ENCODE measurements at regions not wholly inside any gene's neighbourhood (a gene's known extent, or its start where the extent isn't known, plus 50 kb on each side); places are given as distances from the start of the nearest gene placed in this dataset.

DNA sequence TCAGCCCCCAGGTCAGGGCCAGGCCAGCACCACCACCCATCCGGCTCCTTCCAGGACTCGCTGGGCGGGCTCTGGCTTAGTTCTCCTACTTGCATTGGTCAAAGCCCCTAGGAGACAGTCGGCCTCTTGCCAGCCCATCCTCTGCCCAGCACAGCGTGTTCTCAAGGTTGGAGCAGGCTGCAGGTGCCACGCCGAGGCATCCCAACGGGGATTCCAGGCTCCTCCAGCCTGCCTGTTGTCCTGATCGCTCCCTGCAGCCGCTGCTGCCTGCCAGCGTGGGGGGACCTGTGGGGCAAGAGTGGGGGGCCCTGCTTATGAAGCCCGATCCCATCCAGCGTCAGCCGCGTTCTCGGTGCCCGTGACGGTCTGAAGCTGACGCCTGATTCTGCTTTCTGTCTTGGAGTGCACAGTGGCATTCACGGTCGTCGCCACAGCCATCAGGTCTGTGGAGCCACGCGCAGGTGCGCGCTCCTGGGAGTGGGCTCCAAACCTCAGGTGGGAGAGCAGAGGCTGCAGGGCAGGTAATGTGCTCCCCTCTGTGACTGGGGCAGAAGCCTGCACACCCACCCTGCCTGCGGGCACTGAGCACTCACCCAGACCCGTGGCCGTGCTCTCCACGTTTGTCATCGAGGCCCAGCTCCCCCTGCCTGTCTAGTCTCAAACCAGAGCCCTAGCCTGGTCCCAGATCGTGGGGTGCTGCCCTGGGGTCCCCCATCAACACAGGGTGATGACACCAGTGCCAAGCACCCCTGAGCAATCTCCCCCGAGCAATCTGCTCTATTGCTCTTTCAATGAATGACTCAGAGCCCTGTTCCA lies 991.6 kb downstream of the BRD1 start:
- peak in 2 of 10 donors; percentile 77 to 78 for DNase-seq
- intact Hi-C loops (cut with DNase I), result no loop called here

DNA sequence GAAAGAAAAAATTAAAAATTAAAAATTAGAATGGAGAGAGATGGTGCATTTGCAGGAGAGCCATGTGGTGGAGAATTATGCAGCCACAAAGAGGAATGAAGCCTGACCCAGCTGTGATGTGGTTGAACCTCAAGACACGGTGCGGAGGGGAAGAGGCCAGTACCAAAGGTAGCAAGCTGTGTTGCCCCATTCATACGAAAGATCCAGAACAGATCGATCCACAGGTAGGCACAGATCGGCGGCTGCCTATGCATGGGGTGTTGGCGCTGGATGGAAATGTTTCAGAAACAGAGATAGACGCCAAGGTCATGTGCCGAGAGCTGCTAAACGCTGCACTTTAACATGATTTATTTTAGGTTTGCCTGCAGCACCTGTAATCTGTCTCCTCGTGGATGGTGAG lies 992.3 kb downstream of the BRD1 start:
- DNase-seq, result peak in 1 of 10 donors; percentile 54
- intact Hi-C loops (cut with DNase I), result no loop called here

DNA sequence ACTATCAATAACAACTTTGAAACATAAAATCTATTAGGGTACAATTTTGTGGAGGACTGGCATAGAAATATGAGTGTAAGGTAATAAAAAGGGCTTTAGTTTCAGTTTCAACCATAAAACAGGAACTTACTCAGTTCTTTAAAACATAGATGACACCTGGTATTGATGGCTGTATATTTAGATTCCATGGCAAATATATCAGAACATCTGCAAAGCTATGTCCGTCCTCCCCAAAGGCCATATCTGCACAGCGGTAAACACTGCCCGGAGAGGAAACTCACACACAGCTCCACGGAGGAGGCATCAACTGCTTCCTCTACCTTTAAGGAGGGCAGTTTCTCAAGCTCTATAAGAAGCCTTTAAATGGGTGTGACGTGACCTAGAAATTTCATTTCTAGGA lies 993.3 kb downstream of the BRD1 start:
- no peak for DNase-seq
- intact Hi-C loops (cut with DNase I), result no loop called here

DNA sequence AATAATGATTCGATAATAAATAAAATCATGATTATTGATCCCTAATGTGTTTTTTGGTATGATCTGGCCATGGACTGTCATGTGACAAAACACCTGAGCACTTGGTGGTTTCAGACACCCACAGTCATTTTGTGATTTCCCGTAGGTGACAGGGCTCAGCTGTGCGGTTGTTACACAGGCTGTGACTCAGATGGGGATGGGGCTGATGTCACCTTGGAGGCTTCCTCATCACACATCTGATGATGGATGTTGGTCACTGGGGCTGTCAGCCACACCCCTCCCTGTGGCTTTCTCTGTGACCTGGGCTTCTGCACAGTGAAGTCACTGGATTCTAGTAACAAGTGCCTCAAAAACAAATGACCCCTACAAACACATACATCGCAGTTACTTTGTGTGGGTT lies 995.1 kb downstream of the BRD1 start:
- DNase-seq, result peak in 1 of 10 donors; percentile 41
- intact Hi-C loops (cut with DNase I), result no loop called here

DNA sequence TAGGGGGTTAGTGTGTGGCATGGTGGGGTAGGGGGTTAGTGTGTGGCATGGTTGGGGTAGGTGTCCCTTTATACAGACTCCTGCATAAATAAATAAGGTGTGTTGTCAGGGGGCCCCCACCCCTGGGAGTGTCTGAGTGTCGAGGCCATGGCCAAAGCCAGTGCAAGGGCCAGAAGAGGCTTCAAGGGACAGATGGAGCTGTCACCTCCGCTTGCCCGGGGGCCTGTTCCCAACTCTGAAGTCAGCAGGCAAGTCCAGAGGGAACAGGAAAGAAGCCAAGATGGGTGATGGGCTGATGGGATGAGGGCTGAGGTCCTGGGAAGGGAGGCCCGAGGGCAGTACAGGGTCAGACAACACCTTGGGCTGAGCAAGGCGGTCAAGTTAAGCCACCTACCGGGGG lies 997.8 kb downstream of the BRD1 start:
- intact Hi-C loops (cut with DNase I), result no loop called here
- peak in 3 of 10 donors; percentile 27 to 60 (median 33) for DNase-seq

DNA sequence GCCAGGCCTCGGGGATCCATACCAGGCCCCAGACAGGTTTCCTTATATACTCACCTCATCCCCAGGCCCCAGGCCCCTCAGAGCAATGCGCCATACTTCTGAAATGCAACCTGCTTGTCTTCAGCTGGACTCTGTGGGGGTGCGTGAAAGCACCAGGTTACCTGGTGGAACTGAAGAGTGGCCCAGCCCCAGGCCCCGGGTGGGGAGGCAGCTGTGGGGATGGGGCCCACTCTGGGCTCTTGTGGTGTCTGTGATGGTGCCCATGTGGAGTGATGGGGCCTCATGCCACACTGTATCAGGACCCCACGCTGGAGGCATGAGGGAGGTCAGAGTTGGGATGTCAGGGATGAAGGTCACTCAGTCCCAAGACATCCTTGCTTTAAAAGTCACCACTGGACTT lies 999.0 kb downstream of the BRD1 start:
- peak in 3 of 10 donors; percentile 30 to 72 (median 39) for DNase-seq
- intact Hi-C loops (cut with DNase I), result no loop called here

DNA sequence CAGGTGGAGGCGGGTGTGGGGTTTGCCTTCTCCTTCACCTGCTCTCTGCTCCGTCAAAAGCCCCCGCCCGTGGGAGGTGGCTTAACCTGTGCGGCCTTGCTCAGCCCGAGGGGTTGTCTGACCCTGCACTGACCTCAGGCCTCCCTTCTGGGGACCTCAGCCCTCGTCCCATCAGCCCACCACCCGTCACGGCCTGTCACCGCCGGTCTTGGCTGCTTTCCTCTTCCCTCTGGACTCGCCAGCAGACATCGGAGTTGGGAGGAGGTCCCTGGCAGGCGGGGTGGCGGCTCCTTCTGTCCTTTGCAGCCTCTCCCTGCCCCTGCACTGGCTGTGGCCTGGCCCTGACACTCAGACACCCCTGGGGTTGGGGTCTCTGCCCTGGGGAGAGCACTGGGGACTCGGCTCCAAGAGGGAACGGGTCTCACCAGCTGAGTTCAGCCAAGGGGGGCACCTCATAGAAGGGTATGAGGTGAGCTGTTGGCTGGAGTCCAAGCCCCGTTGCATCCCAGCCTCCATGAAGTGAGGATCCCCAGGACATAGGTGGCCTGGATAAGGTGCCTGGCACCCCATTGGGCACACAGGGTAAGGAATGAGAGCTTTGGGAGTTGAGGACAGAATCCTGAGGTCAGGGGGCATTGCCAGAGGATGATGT lies 999.6 kb downstream of the BRD1 start:
- intact Hi-C loops (cut with DNase I), result no loop called here
- DNase-seq, result peak in 3 of 10 donors; percentile 48 to 72 (median 59)

DNA sequence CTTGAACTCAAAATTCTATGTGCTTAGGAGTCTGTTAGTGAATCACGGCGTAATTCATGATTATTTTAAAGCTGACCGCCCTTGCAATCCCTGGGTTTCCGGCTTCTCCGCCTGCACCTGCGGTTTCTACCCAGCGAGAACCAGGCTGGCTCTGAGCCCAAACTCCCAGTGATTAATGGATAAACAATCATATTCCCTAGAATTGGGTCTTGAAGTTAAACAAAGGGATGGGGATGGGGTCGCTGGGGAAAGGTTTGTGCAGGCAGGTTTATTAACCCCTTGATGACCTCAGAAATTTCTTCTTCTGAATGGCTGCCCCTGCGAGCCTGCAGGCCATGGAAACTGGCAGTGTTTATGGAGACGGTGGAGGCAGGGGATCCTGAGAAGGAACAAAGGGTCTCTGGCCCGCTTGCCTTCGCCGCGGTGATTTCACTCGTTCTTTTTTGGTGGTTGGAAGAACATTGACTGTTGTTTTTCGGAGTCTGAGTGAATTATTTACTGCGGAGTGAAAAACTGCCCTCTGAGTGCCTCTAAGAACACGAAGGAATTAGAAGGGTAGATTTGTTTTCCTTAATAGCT lies 1000.3 kb downstream of the BRD1 start:
- DNase-seq, result peak in 3 of 10 donors; percentile 42 to 80 (median 65)
- intact Hi-C loops (cut with DNase I), result no loop called here

DNA sequence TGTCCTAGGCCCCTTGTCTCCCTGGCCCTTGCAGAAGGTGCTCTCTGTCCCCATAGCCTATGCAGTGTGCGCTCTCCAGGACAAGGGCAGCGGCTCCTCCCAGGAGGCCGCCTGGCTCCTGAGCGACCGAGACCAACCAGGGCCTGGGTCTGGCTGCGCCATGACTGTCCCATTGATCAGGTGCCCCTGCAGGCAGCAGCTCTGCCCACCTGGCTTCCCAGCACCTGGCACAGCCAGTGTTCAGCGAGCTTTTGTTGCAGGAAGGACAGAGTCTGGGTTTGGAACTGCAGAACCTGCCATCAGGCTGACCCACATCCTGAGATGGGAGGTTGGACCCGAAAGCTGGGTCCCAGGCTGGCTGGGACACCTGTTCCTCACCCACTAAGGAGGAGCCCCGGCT lies 1001.1 kb downstream of the BRD1 start:
- intact Hi-C loops (cut with DNase I), result no loop called here
- DNase-seq, result peak in 3 of 10 donors; percentile 53 to 65 (median 62)

DNA sequence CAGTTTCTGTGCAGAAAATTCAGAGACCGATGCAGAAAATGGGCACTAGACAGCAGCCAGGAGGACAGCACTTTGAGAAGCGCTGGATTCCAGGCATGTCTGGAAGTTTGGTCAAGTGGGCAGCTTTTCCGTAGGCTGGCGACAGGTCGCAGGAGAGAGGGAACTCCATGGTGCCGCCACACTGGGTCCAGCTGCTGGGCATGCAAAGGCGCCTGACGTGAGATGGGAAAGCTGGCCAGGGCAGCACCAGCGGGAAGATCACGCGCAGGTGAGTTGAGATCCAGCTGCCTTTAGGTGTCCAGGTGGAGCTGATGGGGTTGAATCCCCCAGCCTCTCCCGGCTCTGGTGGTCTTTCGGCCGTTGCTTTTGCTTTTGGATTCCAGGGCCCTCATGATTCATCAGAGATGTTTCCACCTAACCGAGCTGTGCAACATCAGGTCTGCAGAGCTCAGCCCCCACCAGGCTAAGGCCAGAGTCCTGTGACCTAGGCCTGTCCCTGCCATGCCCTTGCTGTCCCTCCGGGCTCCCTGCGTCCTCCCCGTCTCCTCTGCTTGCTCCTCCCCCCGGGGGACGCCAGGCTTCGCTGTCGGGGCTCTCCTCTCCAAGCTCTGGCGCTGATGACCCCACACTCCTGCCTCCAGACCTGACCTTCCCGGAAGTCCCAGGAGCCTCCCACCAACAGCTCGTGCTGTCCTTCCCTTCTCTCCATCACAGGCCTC lies 1001.7 kb downstream of the BRD1 start:
- DNase-seq, result peak in 3 of 10 donors; percentile 74 to 85 (median 74)
- intact Hi-C loops (cut with DNase I), result no loop called here

DNA sequence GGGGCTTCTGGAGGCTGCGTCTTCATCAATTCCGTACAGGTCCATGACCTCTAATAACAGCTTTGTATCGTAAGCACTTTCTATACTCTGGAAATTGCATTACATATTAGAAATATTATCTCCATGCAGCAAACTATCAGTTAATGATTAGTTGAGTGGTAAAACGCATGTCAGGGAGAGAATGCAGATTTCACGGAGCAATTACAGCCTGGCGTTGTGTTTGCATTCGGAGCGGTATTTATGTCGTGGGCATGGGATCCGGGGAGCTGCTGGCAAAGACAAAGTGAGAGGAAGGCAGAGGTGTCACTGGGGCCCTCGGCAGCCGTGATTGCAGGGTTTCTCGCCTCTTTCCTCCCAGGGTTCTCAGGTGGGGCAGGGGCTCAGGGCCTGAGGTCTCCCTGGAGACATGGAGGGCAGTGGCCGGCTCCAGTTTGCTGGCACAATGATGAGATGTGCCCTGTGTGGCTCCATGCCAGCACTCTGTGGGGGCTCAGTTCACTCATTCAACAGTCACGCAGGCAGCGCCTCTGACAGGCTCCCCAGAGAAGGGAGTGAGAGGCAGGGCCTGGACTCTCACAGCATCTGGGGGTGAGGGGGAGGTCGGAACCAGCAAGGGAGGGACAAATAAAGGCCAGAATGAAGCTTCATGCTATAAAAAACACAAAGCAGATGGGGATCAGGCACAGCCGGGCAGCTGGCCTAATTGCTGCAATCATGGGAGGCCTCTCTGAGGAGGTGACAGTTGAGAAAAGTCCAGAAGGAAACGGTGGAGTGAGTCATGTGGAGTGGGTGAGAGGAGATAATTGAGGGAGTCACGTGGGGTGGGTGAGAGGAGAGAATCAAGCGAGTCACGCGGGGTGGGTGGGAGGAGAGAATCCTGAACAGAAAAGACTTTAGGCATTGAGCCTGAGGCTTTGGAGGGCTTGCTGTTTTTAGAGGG lies 1002.7 kb downstream of the BRD1 start:
- peak in 8 of 10 donors; percentile 21 to 88 (median 56) for DNase-seq
- intact Hi-C loops (cut with DNase I), result no loop called here

DNA sequence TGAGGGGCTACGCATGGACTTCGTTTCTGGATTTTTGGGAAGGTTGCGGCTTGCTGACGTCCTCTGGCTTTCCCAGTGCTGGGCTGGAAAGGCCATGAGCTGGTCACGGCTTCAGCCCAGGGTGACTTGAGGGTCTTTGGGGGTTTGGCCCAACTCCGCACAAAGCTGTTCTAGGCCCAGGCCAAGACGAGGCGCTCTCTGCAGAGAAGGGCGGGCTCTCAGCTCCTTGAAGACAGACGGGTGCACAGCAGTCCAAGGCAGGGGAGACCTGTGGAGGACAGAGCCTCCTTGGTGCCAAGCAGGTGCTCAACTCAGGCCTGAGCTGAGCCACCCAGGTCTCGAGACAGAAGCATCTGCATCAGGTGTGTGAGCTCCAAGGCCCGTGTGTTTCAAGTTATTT lies 1003.7 kb downstream of the BRD1 start:
- peak in 2 of 10 donors; percentile 67 to 75 for DNase-seq
- intact Hi-C loops (cut with DNase I), result no loop called here

DNA sequence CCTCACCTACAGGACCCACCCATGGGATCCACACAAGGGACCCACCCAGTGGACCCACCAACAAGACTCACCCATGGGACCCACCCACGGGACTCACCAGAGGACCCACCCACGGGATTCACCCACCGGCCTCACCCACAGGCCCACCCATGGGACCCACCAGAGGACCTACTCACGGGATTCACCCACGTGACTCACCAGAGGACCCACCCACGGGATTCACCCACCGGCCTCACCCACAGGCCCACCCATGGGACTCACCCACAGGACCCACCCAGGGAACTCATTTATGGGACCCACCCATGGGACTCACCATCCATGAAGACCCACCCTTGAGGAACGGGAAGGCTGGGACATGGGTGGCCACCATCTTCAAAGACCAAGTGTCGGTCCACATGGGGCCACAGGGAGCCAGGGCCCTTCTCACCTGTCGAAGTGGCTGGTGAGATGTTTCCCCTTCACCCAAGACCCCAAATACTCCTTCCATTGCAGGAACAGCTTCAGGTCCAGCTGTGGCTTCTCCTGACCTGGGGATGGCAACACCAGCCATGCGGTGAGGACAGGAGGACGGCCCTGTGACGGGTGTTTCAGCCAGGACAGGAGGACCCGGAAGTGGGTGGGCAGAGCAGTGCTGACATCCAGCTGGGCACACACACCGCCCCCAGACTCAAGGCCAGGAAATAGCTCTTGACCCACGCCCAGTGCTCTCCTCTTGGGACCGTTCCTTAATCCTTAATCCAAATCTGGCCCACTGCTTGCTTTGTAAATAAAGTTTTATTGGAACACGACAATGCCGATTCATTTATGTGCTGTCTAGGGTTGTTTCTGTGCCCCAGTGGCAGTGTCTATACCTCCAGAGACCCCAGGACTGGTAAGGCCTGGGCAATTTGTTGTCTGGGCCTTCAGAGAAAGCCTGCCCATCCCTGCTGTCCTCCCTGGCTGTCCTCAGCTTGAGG lies 1005.1 kb downstream of the BRD1 start:
- intact Hi-C loops (cut with DNase I), result no loop called here
- peak in 3 of 10 donors; percentile 39 to 72 (median 65) for DNase-seq

DNA sequence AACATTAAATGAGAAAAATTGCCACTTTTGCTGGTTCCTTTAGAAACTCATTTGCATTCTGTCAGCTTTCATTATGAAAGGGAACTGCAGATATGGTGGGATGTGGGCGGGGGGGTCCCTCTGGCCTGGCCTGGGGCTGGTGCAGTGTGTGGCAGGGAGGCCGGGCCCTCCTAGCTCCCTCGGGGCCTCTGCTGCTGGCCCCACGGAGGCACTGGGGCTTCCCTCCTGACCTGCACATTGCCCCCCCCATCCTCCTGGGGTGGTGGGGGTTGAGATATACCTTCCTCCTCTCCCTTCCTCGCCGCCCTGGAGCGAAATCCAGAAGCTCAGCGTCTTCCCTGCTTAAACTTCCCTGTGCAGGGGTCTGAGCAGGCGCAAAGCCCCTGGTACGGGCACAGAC lies 1005.9 kb downstream of the BRD1 start:
- DNase-seq, result peak in 3 of 10 donors; percentile 30 to 60 (median 51)
- intact Hi-C loops (cut with DNase I), result no loop called here

DNA sequence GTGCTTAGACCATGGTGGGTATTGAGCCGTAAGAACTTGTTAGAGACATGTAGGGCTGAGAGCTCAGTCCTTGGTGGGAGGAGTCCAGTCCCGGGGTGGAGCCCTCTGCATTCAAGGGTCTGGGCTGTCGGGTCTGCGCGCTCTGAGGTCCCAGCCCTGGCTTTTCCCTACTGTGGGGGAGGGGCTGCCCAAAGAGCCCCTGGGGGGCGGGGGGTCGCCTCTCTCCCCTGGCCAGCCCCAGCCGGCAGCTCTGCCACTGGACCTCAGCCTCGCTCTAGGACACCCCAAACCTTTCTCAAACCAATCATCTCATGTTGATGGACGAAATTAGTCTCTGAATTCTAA lies 1006.4 kb downstream of the BRD1 start:
- DNase-seq, result peak in 2 of 10 donors; percentile 75 to 77
- intact Hi-C loops (cut with DNase I), result no loop called here

DNA sequence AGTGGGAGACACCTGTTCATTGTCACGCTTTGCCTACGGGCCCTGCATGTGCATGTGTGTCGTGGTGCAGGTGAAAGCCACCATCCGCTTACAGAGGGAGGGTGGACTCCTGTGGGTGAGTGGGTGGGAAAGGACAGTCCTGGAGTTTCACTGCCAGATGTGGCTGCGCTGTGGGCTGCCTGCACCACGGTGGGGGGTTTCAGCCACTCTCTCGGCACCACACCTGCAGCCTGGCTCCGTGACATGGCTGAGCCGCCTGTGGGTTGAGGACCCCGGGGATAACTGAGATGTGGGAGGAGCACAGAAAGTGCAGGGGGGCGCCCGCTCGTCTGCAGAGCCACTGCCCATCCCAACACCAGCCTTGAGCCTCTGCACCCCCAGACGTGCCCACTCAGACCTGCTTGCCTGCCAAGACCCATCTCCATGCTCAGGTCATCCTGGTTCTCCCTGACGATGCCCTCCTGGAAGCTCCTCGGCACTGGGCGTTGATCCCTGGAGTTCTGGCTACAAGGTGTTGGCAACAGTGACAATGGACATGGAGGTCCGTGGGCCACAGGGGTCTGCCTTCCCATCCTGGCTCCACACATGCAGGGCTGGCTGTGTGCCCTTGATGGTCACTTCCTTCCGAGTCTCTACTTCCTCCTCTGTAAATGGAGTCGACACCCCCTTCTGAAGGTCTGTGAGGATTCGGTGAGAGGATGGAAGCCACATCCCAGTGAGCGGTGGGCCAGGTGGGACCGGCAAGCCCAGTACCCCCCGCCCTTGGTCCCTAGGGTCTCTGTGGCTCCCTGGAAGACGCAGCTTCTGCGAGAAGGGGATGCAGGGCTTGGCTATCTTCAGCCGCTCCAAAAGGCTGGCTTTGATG lies 1007.0 kb downstream of the BRD1 start:
- intact Hi-C loops (cut with DNase I), result no loop called here
- peak in 3 of 10 donors; percentile 52 to 60 (median 59) for DNase-seq

DNA sequence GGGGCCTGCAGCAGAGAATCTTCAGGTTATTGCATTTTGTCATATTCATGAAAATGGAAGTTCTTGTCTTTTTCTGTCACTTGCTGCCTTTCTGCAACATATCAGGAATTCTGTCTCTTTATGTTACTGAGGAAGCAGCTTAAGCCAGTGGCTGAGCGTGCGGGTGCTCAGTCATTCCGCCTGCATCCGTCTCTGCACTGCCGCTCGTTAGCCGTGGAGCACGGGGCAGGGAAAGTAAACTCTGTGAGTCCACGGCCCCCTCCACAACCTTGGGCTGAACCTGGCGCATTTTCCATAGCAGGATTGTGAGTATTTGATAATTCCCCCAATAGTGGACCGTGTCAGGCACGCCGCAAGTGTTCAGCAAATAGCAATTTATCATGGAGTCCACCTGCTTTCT lies 1007.7 kb downstream of the BRD1 start:
- DNase-seq, result peak in 4 of 10 donors; percentile 2 to 63 (median 50)

DNA sequence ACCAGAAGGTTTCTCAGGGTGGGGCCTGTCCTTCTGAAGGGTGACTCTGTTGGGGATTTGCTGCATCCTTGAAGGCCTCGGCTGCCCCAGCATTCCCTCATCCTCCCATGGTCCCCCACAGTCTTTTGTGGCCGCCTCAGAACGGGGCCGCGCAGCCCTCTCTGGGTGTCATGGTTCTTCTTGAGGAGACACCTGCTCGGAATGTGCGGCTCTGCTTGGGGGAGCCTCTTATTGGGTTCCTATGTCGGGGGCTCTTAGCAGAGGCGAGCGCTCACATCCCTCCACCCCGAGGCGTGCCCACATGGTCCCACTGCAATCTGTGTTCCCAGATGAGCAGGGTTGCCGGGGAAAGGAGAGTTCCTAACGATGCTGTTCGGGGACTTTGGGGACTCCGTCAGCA lies 1008.4 kb downstream of the BRD1 start:
- peak in 4 of 10 donors; percentile 2 to 67 (median 44) for DNase-seq
- intact Hi-C loops (cut with DNase I), result no loop called here

More for the DNA sequence above, 1007.7 kb downstream of the BRD1 start:
- intact Hi-C loops (cut with DNase I), result no loop called here

Data from posterior cingulate gyrus (tissue), 11 donors.